ENCODE measurements at regions not wholly inside any gene's neighbourhood (a gene's known extent, or its start where the extent isn't known, plus 50 kb on each side); places are given as distances from the start of the nearest gene placed in this dataset.

DNA sequence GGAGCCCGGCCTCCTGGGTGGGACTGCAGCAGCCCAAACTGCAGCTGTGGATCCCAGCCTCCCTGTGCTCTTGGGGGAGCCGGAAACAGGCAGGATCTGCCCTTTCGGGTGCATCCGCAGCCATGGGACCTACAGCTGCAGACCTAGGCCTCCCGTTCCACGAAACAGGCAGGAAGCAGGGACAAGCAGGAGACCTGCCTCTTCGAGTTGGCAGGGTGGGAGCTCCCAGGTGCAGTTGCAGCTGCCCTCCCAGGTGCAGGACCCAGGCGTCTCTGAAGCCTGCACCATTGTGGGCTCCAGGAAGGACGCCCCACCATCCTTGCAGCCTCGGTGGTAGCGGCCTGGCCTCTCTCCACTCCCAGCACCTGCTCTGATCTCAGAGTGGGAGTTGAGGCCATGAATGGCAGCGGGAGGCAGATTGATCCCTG, 189.0 kb upstream of the KLHL1 start:
- TF ChIP-seq EZH2phosphoT487 (IDR thresholded peaks at IDR 0.05; ENCODE audit: low read depth): no peak
- TF ChIP-seq, protein P1, sequence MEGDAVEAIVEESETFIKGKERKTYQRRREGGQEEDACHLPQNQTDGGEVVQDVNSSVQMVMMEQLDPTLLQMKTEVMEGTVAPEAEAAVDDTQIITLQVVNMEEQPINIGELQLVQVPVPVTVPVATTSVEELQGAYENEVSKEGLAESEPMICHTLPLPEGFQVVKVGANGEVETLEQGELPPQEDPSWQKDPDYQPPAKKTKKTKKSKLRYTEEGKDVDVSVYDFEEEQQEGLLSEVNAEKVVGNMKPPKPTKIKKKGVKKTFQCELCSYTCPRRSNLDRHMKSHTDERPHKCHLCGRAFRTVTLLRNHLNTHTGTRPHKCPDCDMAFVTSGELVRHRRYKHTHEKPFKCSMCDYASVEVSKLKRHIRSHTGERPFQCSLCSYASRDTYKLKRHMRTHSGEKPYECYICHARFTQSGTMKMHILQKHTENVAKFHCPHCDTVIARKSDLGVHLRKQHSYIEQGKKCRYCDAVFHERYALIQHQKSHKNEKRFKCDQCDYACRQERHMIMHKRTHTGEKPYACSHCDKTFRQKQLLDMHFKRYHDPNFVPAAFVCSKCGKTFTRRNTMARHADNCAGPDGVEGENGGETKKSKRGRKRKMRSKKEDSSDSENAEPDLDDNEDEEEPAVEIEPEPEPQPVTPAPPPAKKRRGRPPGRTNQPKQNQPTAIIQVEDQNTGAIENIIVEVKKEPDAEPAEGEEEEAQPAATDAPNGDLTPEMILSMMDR (IDR thresholded peaks at IDR 0.05; ENCODE audit: low read depth, low read length): no peak
- no peak overlapping the region for H3K4me2 ChIP-seq (ENCODE audit: low read length)
- H3K4me3 ChIP-seq (ENCODE audit: low read length): no peak overlapping the region
- H3K9me3 ChIP-seq (ENCODE audit: insufficient read depth, low read length): no peaks in the 10 kb centered on the region
- no peak overlapping the region for H3K9ac ChIP-seq (ENCODE audit: low read length)
- no peak overlapping the region for H2AFZ ChIP-seq (ENCODE audit: low read depth, low read length)
- no peak overlapping the region for H3K27ac ChIP-seq (ENCODE audit: low read length)
- H3K36me3 ChIP-seq (replicated peaks; ENCODE audit: low read depth, low read length): no peaks in the 10 kb centered on the region
- no peaks in the 10 kb centered on the region for H4K20me1 ChIP-seq (ENCODE audit: insufficient read depth, low read length)
- no peaks in the 10 kb centered on the region for H3K27me3 ChIP-seq (ENCODE audit: low read depth, low read length)
- H3K79me2 ChIP-seq (ENCODE audit: low read length): no peaks in the 10 kb centered on the region
- no peaks in the 10 kb centered on the region for H3K4me1 ChIP-seq (ENCODE audit: low read length)

GRCh38 chr13:70284371-70284770, 176.1 kb upstream of the KLHL1 start:
- Histone ChIP-seq H3K27ac (ENCODE audit: low read length) (no peak overlapping the region), H3K9ac (ENCODE audit: low read length) (no peak overlapping the region), H3K79me2 (ENCODE audit: low read length) (no peaks in the 10 kb centered on the region), H3K4me3 (ENCODE audit: low read length) (no peak overlapping the region), H3K36me3 (replicated peaks; ENCODE audit: low read depth, low read length) (peaks cover 3% of the 10 kb centered on the region), H3K9me3 (ENCODE audit: insufficient read depth, low read length) (no peaks in the 10 kb centered on the region), H3K4me1 (ENCODE audit: low read length) (peaks cover 8% of the 10 kb centered on the region), H2AFZ (ENCODE audit: low read depth, low read length) (no peak overlapping the region), H4K20me1 (ENCODE audit: insufficient read depth, low read length) (no peaks in the 10 kb centered on the region), H3K4me2 (ENCODE audit: low read length) (no peak overlapping the region), H3K27me3 (ENCODE audit: low read depth, low read length) (no peaks in the 10 kb centered on the region)
- TF ChIP-seq, protein P1 (IDR thresholded peaks at IDR 0.05; ENCODE audit: low read depth, low read length): no peak
- no peak for TF ChIP-seq EZH2phosphoT487 (IDR thresholded peaks at IDR 0.05; ENCODE audit: low read depth)

- H3K4me3 ChIP-seq (ENCODE audit: low read length): no peak overlapping the region
- H3K27me3 ChIP-seq (ENCODE audit: low read depth, low read length): no peaks in the 10 kb centered on the region
- H4K20me1 ChIP-seq (ENCODE audit: insufficient read depth, low read length): no peaks in the 10 kb centered on the region
- no peak overlapping the region for H3K9ac ChIP-seq (ENCODE audit: low read length)
- no peak overlapping the region for H2AFZ ChIP-seq (ENCODE audit: low read depth, low read length)
- no peaks in the 10 kb centered on the region for H3K9me3 ChIP-seq (ENCODE audit: insufficient read depth, low read length)
- H3K4me1 ChIP-seq (ENCODE audit: low read length): peaks cover 8% of the 10 kb centered on the region
- H3K79me2 ChIP-seq (ENCODE audit: low read length): no peaks in the 10 kb centered on the region
- TF ChIP-seq, protein P1 (IDR thresholded peaks at IDR 0.05; ENCODE audit: low read depth, low read length): no peak
- TF ChIP-seq EZH2phosphoT487 (IDR thresholded peaks at IDR 0.05; ENCODE audit: low read depth): no peak
- no peak overlapping the region for H3K27ac ChIP-seq (ENCODE audit: low read length)
- no peak overlapping the region for H3K4me2 ChIP-seq (ENCODE audit: low read length)
- H3K36me3 ChIP-seq (replicated peaks; ENCODE audit: low read depth, low read length): no peaks in the 10 kb centered on the region
Observed at GRCh38 chr13:70275841-70276240, 167.6 kb upstream of the KLHL1 start.

GRCh38 chr13:70255406-70255991, 147.2 kb upstream of the KLHL1 start:
- Histone ChIP-seq H3K4me2 (ENCODE audit: low read length) (no peak overlapping the region), H3K79me2 (ENCODE audit: low read length) (no peaks in the 10 kb centered on the region), H3K27ac (ENCODE audit: low read length) (no peak overlapping the region), H3K36me3 (replicated peaks; ENCODE audit: low read depth, low read length) (no peaks in the 10 kb centered on the region), H3K9ac (ENCODE audit: low read length) (no peak overlapping the region), H4K20me1 (ENCODE audit: insufficient read depth, low read length) (no peaks in the 10 kb centered on the region), H3K27me3 (ENCODE audit: low read depth, low read length) (no peaks in the 10 kb centered on the region), H2AFZ (ENCODE audit: low read depth, low read length) (no peak overlapping the region), H3K4me1 (ENCODE audit: low read length) (no peaks in the 10 kb centered on the region), H3K9me3 (ENCODE audit: insufficient read depth, low read length) (no peaks in the 10 kb centered on the region), H3K4me3 (ENCODE audit: low read length) (no peak overlapping the region)
- TF ChIP-seq, protein P1 (IDR thresholded peaks at IDR 0.05; ENCODE audit: low read depth, low read length): no peak
- TF ChIP-seq EZH2phosphoT487 (IDR thresholded peaks at IDR 0.05; ENCODE audit: low read depth): no peak

All from OCI-LY3 (cell line).